Activated CD4-positive, alpha-beta T cell treated with anti-CD3 and anti-CD28 coated beads for 36 hours (primary cell): ENCODE measurements at regions not wholly inside any gene's neighbourhood (a gene's known extent, or its start where the extent isn't known, plus 50 kb on each side); places are given as distances from the start of the nearest gene placed in this dataset.
A peak's percentile ranks its signal among the peaks of the same experiment; 100 is the strongest.

Experiments used
- ATAC-seq: fragments of 200-7000 bp; cut with Tn5 transposase; one replicate; pipeline ENCODE4 v1.10.0; 2021; ENCODE audit warnings: mild to moderate bottlenecking, moderate library complexity
- CTCF ChIA-PET: fragments of 350-600 bp; sonication (Branson Sonifier 250); formaldehyde crosslinking; loops from one replicate; lab custom pipeline; 2021; ENCODE audit warnings: antibody characterized with exemption; lab: Charles Lee
- POLR2A ChIA-PET: fragments of 350-600 bp; sonication (Branson Sonifier 250); formaldehyde crosslinking; loops from one replicate; lab custom pipeline; 2021; ENCODE audit warnings: antibody characterized with exemption, inconsistent platforms; lab: Charles Lee
- DNase-seq: peaks from one replicate; pipeline ENCODE4 v3.0.0-alpha.2; 2020
- H3K27ac Mint-ChIP-seq: one replicate; pipeline ENCODE4 v1.8.0; 2021; ENCODE audit warnings: mixed read lengths
- H3K27me3 Mint-ChIP-seq: one replicate; pipeline ENCODE4 v1.8.0; 2021; ENCODE audit warnings: mixed read lengths
- H3K36me3 Mint-ChIP-seq: one replicate; pipeline ENCODE4 v1.8.0; 2021; ENCODE audit warnings: low read depth, mixed read lengths
- H3K4me1 Mint-ChIP-seq: one replicate; pipeline ENCODE4 v1.8.0; 2021; ENCODE audit warnings: mixed read lengths
- H3K4me3 Mint-ChIP-seq: one replicate; pipeline ENCODE4 v1.8.0; 2021; ENCODE audit warnings: mild to moderate bottlenecking, moderate library complexity, mixed read lengths
- H3K9me3 Mint-ChIP-seq: one replicate; pipeline ENCODE4 v1.8.0; 2021; ENCODE audit warnings: low read depth, mixed read lengths
- intact Hi-C, 2 experiments: fragments of 100-400 bp; cut with DNase I in 1 of 2; cut with micrococcal nuclease in 1 of 2; formaldehyde crosslinking; loops; one replicate each; pipeline versions ENCODE4 v1.14.2 to v1.15.1; 2022 to 2024; cut with DNase I, micrococcal nuclease

- H3K4me3 Mint-ChIP-seq = no peak overlapping the region
- ATAC-seq (no peak), DNase-seq (no peak)
- ChIA-PET CTCF (no interaction called here), POLR2A (no interaction called here)
- no peak overlapping the region for H3K27ac Mint-ChIP-seq
- no peaks in the 10 kb centered on the region for H3K9me3 Mint-ChIP-seq
- peaks cover 3% of the 10 kb centered on the region for H3K4me1 Mint-ChIP-seq
- H3K27me3 Mint-ChIP-seq = no peaks in the 10 kb centered on the region
- H3K36me3 Mint-ChIP-seq = no peaks in the 10 kb centered on the region
- intact Hi-C loops = no loop called here
Observed at GRCh38 chr4:14184265-14184664, 556.7 kb upstream of the BOD1L1 start.

DNA sequence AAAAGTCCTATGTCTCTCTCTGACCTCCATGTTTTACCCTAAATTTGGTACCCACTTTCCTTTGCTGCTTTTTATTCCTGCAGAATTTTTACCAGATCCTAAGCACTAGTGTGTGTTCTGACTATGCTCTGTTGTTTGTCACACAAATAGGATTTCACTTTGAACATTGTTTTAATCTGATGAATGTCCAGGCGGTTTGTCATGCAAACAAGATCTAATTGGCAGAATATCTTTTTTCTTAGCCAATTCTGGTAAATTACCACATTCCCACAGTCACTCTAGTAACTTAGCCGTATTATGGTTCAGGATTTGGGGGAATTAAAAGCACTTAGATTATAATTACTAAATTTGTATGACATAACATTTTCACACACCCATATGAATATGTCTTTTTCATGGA, 557.2 kb upstream of the BOD1L1 start:
- no peaks in the 10 kb centered on the region for H3K9me3 Mint-ChIP-seq
- CTCF ChIA-PET = no interaction called here
- H3K27ac Mint-ChIP-seq = no peak overlapping the region
- DNase-seq (no peak), ATAC-seq (no peak)
- no peaks in the 10 kb centered on the region for H3K4me1 Mint-ChIP-seq
- no peak overlapping the region for H3K4me3 Mint-ChIP-seq
- intact Hi-C loops = no loop called here
- no peaks in the 10 kb centered on the region for H3K36me3 Mint-ChIP-seq
- POLR2A ChIA-PET = no interaction called here
- no peaks in the 10 kb centered on the region for H3K27me3 Mint-ChIP-seq

DNA sequence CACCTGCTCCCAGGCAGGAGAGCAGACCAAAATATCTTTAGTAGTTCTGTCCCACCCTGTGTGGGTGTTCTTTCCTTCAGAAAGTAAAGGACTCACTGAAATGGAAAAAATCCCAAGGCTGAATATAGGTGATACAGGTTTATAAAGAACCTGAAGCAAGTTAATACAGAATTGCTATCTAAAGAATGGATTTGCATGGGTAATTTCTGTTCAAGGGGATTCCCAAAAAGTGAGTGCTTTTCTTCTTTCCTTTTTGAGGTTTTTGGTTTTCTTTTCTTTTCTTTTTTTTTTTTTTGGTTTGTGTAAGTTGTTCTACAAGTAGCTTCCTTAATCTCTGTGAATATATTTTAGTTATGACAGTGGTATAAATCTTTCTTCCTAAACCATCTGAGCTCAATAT, 560.7 kb upstream of the BOD1L1 start:
- intact Hi-C loops = no loop called here
- Mint-ChIP-seq H3K9me3 (no peaks in the 10 kb centered on the region), H3K27ac (no peak overlapping the region), H3K4me3 (no peak overlapping the region), H3K36me3 (no peaks in the 10 kb centered on the region), H3K4me1 (no peaks in the 10 kb centered on the region), H3K27me3 (no peaks in the 10 kb centered on the region)
- ATAC-seq (no peak), DNase-seq (no peak)
- ChIA-PET CTCF (no interaction called here), POLR2A (no interaction called here)

- POLR2A ChIA-PET = no interaction called here
- no peaks in the 10 kb centered on the region for H3K36me3 Mint-ChIP-seq
- peaks cover 2% of the 10 kb centered on the region for H3K27me3 Mint-ChIP-seq
- no peak for ATAC-seq
- H3K27ac Mint-ChIP-seq = no peak overlapping the region
- peaks cover 2% of the 10 kb centered on the region for H3K9me3 Mint-ChIP-seq
- no peak for DNase-seq
- H3K4me3 Mint-ChIP-seq = no peak overlapping the region
- no peaks in the 10 kb centered on the region for H3K4me1 Mint-ChIP-seq
- intact Hi-C loops = no loop called here
- CTCF ChIA-PET = no interaction called here
Observed at GRCh38 chr4:14193601-14194000, 566.1 kb upstream of the BOD1L1 start.

DNA sequence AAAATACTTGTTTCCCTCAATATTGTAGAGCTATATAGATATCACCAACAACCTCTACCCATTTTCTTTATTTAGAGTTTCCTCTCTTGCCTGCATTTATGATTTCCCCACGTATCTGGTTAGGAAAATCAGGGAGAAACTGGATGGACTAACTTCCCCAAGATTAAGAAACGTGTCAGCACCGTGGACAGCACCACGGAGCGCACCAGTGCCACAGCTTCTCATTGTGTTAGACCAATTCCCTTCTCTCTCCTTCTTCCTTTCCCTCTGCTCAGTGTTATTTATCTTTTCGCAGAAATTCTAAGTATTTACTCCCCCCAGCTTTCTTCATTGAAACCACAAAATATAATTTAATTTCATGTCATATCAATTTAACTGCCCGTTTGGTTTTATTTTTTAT, 568.6 kb upstream of the BOD1L1 start:
- ATAC-seq (no peak), DNase-seq (peak; percentile 42)
- ChIA-PET POLR2A (no interaction called here), CTCF (no interaction called here)
- intact Hi-C loops = no loop called here
- Mint-ChIP-seq H3K27ac (no peak overlapping the region), H3K9me3 (peaks cover 2% of the 10 kb centered on the region), H3K36me3 (no peaks in the 10 kb centered on the region), H3K27me3 (peaks cover 2% of the 10 kb centered on the region), H3K4me3 (no peak overlapping the region), H3K4me1 (no peaks in the 10 kb centered on the region)

- intact Hi-C loops = no loop called here
- ATAC-seq (no peak), DNase-seq (no peak)
- peaks cover 9% of the 10 kb centered on the region for H3K9me3 Mint-ChIP-seq
- POLR2A ChIA-PET = no interaction called here
- no peaks in the 10 kb centered on the region for H3K4me1 Mint-ChIP-seq
- CTCF ChIA-PET = no interaction called here
- H3K27ac Mint-ChIP-seq = no peak overlapping the region
- H3K27me3 Mint-ChIP-seq = peaks cover 3% of the 10 kb centered on the region
- peaks cover 1% of the 10 kb centered on the region for H3K36me3 Mint-ChIP-seq
- no peak overlapping the region for H3K4me3 Mint-ChIP-seq
Observed at GRCh38 chr4:14215116-14215770, 587.7 kb upstream of the BOD1L1 start.

GRCh38 chr4:14217401-14217800, 589.9 kb upstream of the BOD1L1 start:
- Mint-ChIP-seq H3K4me3 (no peak overlapping the region), H3K9me3 (peaks cover 6% of the 10 kb centered on the region), H3K27ac (no peak overlapping the region), H3K36me3 (peaks cover 1% of the 10 kb centered on the region), H3K4me1 (no peaks in the 10 kb centered on the region), H3K27me3 (peaks cover 3% of the 10 kb centered on the region)
- ATAC-seq = no peak
- ChIA-PET CTCF (no interaction called here), POLR2A (no interaction called here)
- intact Hi-C loops = no loop called here
- no peak for DNase-seq

DNA sequence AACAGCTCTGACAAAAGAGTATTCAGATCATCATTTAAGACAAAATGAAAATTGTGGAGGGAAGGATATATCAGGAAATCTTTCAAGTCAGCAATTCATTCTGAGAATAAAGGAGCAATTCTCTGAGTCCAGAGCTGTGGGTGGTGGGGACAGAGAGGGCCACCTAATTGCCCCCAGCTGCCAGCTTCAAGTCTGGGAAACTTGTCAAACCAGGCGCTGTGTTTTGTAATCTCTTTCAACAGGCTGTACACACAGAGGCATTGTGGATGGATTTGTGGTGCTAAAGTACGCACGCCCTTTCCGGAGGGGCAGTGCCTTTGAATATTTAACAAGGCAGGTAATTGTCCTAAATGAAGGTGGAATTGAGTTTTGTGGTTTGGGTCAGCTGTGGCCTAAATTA, 591.1 kb upstream of the BOD1L1 start:
- H3K9me3 Mint-ChIP-seq = no peaks in the 10 kb centered on the region
- intact Hi-C loops = no loop called here
- no peak overlapping the region for H3K27ac Mint-ChIP-seq
- ChIA-PET POLR2A (no interaction called here), CTCF (no interaction called here)
- H3K27me3 Mint-ChIP-seq = peaks cover 2% of the 10 kb centered on the region
- DNase-seq (no peak), ATAC-seq (no peak)
- no peaks in the 10 kb centered on the region for H3K36me3 Mint-ChIP-seq
- no peak overlapping the region for H3K4me3 Mint-ChIP-seq
- no peaks in the 10 kb centered on the region for H3K4me1 Mint-ChIP-seq

GRCh38 chr4:14221176-14221575, 593.7 kb upstream of the BOD1L1 start:
- no peaks in the 10 kb centered on the region for H3K4me1 Mint-ChIP-seq
- ATAC-seq = no peak
- CTCF ChIA-PET = no interaction called here

GRCh38 chr4:14222377-14223029, 595.0 kb upstream of the BOD1L1 start:
- CTCF ChIA-PET = no interaction called here
- Mint-ChIP-seq H3K27ac (no peak overlapping the region), H3K9me3 (no peaks in the 10 kb centered on the region), H3K36me3 (no peaks in the 10 kb centered on the region), H3K4me3 (no peak overlapping the region), H3K27me3 (peaks cover 2% of the 10 kb centered on the region), H3K4me1 (no peaks in the 10 kb centered on the region)
- POLR2A ChIA-PET = no interaction called here
- intact Hi-C loops = no loop called here
- no peak for DNase-seq
- ATAC-seq = no peak

More at GRCh38 chr4:14221176-14221575, 593.7 kb upstream of the BOD1L1 start:
- POLR2A ChIA-PET = no interaction called here
- Mint-ChIP-seq H3K4me3 (no peak overlapping the region), H3K27ac (no peak overlapping the region), H3K27me3 (peaks cover 2% of the 10 kb centered on the region), H3K9me3 (no peaks in the 10 kb centered on the region), H3K36me3 (no peaks in the 10 kb centered on the region)
- DNase-seq = no peak
- intact Hi-C loops = no loop called here

GRCh38 chr4:14223461-14223860, 595.9 kb upstream of the BOD1L1 start:
- ATAC-seq (no peak), DNase-seq (no peak)
- intact Hi-C loops = no loop called here
- no peaks in the 10 kb centered on the region for H3K36me3 Mint-ChIP-seq
- H3K27me3 Mint-ChIP-seq = no peaks in the 10 kb centered on the region
- no peak overlapping the region for H3K4me3 Mint-ChIP-seq
- H3K27ac Mint-ChIP-seq = no peak overlapping the region
- H3K9me3 Mint-ChIP-seq = no peaks in the 10 kb centered on the region
- POLR2A ChIA-PET = no interaction called here
- H3K4me1 Mint-ChIP-seq = no peaks in the 10 kb centered on the region
- CTCF ChIA-PET = no interaction called here

GRCh38 chr4:14225688-14226207, 598.2 kb upstream of the BOD1L1 start:
- Mint-ChIP-seq H3K27ac (no peak overlapping the region), H3K36me3 (no peaks in the 10 kb centered on the region), H3K9me3 (no peaks in the 10 kb centered on the region), H3K27me3 (no peaks in the 10 kb centered on the region), H3K4me3 (no peak overlapping the region), H3K4me1 (no peaks in the 10 kb centered on the region)
- CTCF ChIA-PET = interaction anchor here (0.6 kb wide), 1 partner anchor 183 kb away, joined by 3 read pairs; no protein-coding TSS in a partner anchor
- intact Hi-C loops = no loop called here
- DNase-seq (no peak), ATAC-seq (no peak)
- POLR2A ChIA-PET = no interaction called here
